Erythroblast (primary cell): ENCODE measurements at regions not wholly inside any gene's neighbourhood (a gene's known extent, or its start where the extent isn't known, plus 50 kb on each side); places are given as distances from the start of the nearest gene placed in this dataset.

Source experiments
- GATA1 ChIP-seq: IDR thresholded peaks from 2 replicates; pipeline ENCODE4 v1.6.1; 2011; ENCODE audit warnings: low read depth, mild to moderate bottlenecking, control low read depth, low read length, moderate library complexity
- POLR2A ChIP-seq: IDR thresholded peaks from 2 replicates; pipeline ENCODE4 v1.6.1; 2011; ENCODE audit warnings: mild to moderate bottlenecking, low read length

DNA sequence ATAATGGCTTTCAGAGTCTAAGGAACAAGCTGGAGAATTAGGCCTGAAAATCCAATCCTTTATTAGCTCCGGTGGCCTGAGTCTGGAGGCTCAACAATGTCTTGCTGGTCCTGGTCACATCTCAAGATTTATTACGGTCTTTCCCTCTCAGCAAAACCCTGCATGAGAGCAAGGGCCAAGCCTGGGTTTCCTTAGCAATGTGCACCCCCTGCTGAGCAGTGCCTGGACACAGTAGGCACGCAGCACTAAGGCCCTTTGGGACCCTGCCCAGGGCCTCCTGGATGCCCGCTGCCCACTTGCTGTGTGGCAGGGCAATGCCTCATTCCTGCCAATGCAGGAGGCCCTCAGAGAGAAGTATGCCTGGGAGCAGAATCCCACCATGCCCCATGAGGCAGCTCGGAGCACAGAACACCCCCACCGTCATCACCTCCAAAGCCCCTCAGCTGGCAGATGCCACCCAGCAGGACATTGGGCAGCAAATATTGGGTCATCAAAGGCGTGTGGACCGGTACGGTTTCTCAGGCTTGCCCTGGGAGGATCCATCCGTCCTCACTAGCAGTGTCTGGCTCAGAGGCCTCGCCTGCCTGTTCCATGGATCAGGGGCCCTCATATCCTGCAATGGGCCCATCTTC, 156.4 kb downstream of the OAT start:
- no peak for TF ChIP-seq POLR2A
- no peak for TF ChIP-seq GATA1
